Thyroid gland (tissue), 4 donors: ENCODE measurements at regions not wholly inside any gene's neighbourhood (a gene's known extent, or its start where the extent isn't known, plus 50 kb on each side); places are given as distances from the start of the nearest gene placed in this dataset.

ENCODE experiments used
- DNase-seq, 2 donors: peaks; one replicate each; pipeline ENCODE4 v3.0.0-alpha.2; 2019
- H3K27ac ChIP-seq, 3 donors: fragments of 200-600 bp; sonication (generic); 1 replicate in 2 of 3; 2 replicates in 1 of 3; pipeline ENCODE4 v1.5.1; 2016 to 2019; ENCODE audit warnings: mild to moderate bottlenecking in 1 of 3, moderate library complexity in 1 of 3
- H3K27me3 ChIP-seq: fragments of 200-600 bp; sonication (generic); one replicate; pipeline ENCODE4 v1.5.1; 2019
- H3K36me3 ChIP-seq, 2 donors: fragments of 200-600 bp; sonication (generic); one replicate each; pipeline ENCODE4 v1.5.1; 2016 to 2019
- H3K4me1 ChIP-seq, 2 donors: fragments of 200-600 bp; sonication (generic); one replicate each; pipeline ENCODE4 v1.5.1; 2017 to 2019
- H3K4me3 ChIP-seq, 3 donors: fragments of 200-600 bp; sonication (generic); replicated peaks in 1 of 3; 1 replicate in 2 of 3; 2 replicates in 1 of 3; pipeline ENCODE4 v1.5.1; 2016; ENCODE audit warnings: mild to moderate bottlenecking in 1 of 3
- H3K9me3 ChIP-seq: fragments of 200-600 bp; sonication (generic); one replicate; pipeline ENCODE4 v1.5.1; 2017
- POLR2A ChIP-seq, 2 donors: fragments of 450-650 bp; IDR thresholded peaks; one replicate each; pipeline ENCODE4 v1.6.1; 2017; ENCODE audit warnings: antibody characterized with exemption in 2 of 2, mild to moderate bottlenecking in 2 of 2, moderate library complexity in 1 of 2
- WGBS, 2 donors: methylation state at CpG; one replicate each; pipeline ENCODE4 v1.1.5; 2017; 5-methylcytosine and 5-hydroxymethylcytosine counted together
- intact Hi-C: fragments of 100-400 bp; cut with DNase I; formaldehyde crosslinking; loops from one replicate; pipeline ENCODE4 v1.15.1; 2023
- TF ChIP-seq, protein P1 (sequence below), 6 experiments: fragments of 200-600 bp in 3 of 6; fragments of 450-650 bp in 3 of 6; sonication (generic) in 3 of 6; IDR thresholded peaks; one replicate each; pipeline ENCODE4 v1.5.1; 2016 to 2019; ENCODE audit warnings: antibody characterized with exemption in 6 of 6, mild to moderate bottlenecking in 2 of 6, inconsistent platforms in 1 of 6, moderate library complexity in 1 of 6

DNA sequence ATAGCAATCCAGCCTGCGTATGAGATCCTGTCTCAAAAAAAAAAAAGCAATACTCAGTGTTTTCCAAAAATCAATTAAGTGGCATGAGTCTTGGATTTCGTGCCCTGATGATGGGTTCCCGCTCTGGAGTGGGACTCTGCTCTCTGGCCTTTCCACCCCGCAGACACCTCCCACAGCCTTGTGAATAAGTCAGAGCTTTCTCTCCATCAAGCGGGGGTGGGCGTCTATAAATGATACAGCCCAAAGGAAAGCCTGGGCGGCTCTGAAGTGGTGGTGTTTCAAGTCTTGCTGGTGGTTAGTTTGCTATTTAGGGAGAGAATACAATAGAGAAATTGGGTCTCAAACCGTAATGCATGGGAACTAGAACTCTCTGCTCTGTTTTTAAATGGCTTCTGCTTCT lies 52.5 kb upstream of the TAGAP start:
- TF ChIP-seq, protein P1, sequence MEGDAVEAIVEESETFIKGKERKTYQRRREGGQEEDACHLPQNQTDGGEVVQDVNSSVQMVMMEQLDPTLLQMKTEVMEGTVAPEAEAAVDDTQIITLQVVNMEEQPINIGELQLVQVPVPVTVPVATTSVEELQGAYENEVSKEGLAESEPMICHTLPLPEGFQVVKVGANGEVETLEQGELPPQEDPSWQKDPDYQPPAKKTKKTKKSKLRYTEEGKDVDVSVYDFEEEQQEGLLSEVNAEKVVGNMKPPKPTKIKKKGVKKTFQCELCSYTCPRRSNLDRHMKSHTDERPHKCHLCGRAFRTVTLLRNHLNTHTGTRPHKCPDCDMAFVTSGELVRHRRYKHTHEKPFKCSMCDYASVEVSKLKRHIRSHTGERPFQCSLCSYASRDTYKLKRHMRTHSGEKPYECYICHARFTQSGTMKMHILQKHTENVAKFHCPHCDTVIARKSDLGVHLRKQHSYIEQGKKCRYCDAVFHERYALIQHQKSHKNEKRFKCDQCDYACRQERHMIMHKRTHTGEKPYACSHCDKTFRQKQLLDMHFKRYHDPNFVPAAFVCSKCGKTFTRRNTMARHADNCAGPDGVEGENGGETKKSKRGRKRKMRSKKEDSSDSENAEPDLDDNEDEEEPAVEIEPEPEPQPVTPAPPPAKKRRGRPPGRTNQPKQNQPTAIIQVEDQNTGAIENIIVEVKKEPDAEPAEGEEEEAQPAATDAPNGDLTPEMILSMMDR (IDR thresholded peaks at IDR 0.05): no peak
- TF ChIP-seq POLR2A (IDR thresholded peaks at IDR 0.05): no peak
- intact Hi-C loops: no loop called here
- peaks cover 11 to 19% of the 10 kb centered on the region in 2 donors for H3K4me1 ChIP-seq
- H3K4me3 ChIP-seq: no peak overlapping the region
- H3K27ac ChIP-seq: no peak overlapping the region
- WGBS, 2 donors: 91 to 95% methylated on average over 8 of the region's 8 CpGs
- DNase-seq: no peak
- no peaks in the 10 kb centered on the region for H3K27me3 ChIP-seq
- no peaks in the 10 kb centered on the region for H3K36me3 ChIP-seq
- no peaks in the 10 kb centered on the region for H3K9me3 ChIP-seq

DNA sequence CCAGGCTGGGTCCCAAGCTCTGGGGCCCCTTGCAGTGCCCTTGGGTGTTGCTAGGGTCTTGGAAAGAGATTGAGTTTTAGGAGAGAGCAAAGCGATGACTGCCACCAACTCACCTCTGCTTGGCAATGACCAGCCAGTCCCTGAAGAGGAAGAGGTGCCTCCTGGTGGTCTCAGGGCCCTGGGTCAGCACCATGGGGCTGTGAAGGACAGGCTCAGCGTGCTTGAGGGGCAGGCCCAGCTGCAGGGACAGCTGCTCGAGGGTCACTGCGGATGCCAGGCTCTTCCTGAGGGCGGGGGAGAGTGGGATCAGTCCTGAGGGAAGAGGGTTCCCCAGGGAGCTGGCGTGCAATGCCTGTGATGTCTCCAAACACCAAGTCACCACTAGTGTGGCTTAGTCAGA lies 50.8 kb upstream of the TAGAP start:
- TF ChIP-seq, protein P1 (IDR thresholded peaks at IDR 0.05): no peak
- TF ChIP-seq POLR2A (IDR thresholded peaks at IDR 0.05): no peak
- peaks cover 9 to 12% of the 10 kb centered on the region in 2 donors for H3K4me1 ChIP-seq
- H3K4me3 ChIP-seq: no peak overlapping the region
- H3K9me3 ChIP-seq: no peaks in the 10 kb centered on the region
- no peak for DNase-seq
- intact Hi-C loops: no loop called here
- no peak overlapping the region for H3K27ac ChIP-seq
- WGBS, 2 donors: 90 to 98% methylated on average over 4 to 5 of the region's 6 CpGs
- no peaks in the 10 kb centered on the region for H3K36me3 ChIP-seq
- H3K27me3 ChIP-seq: no peaks in the 10 kb centered on the region

DNA sequence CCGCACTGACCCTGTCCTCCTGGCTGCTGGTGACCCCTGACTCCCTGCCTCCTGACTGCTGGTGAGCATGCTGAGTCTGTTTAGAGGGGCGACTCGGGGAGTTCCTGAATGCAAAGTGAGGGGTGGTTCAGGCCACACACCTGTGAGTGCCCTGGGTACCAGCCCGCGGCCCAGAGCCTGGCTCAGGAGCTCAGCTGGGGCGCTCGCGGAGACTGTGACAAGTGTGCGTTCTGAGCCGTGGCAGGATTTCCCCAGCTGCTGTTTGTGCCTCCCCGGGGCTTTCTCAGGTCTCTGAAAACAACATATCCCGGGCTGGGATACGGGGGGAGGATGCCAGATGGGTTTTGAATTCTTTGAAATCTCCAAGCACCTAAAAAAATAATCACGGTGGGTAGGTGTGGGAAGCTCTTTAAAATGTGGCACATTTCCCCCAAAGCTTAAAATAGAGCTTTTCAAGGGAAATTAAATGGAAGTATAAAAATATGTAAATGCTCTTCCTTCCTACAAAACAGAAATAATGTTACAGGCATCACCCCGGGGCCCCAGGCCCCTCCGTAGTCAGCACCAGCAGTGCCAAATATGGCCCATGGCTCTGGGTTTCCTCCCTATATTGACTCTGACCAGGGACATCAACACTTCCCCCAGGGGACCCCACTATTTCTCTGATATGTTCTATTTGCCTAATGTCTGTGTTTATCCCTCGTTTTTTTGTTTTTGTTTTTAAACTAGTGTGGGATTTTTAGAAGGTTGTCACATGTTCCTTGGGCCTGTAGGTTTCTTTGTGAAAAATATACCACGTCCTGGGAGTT lies 49.9 kb upstream of the TAGAP start:
- WGBS, 2 donors: 61 to 64% methylated on average over 17 to 18 of the region's 18 CpGs
- DNase-seq: no peak
- H3K36me3 ChIP-seq: no peaks in the 10 kb centered on the region
- H3K4me1 ChIP-seq: peaks cover 9 to 12% of the 10 kb centered on the region in 2 donors
- H3K27me3 ChIP-seq: no peaks in the 10 kb centered on the region
- no peak overlapping the region for H3K4me3 ChIP-seq
- no peaks in the 10 kb centered on the region for H3K9me3 ChIP-seq
- TF ChIP-seq POLR2A (IDR thresholded peaks at IDR 0.05): no peak
- TF ChIP-seq, protein P1 (IDR thresholded peaks at IDR 0.05): no peak
- intact Hi-C loops: no loop called here
- H3K27ac ChIP-seq: no peak overlapping the region
